DOHH2 (cell line): ENCODE measurements at regions not wholly inside any gene's neighbourhood (a gene's known extent, or its start where the extent isn't known, plus 50 kb on each side); places are given as distances from the start of the nearest gene placed in this dataset.

Source experiments
- H3F3A ChIP-seq: fragments of 200-600 bp; sonication (generic), shearing (Covaris generic); 2 replicates; pipeline ENCODE4 v1.6.0; 2016; ENCODE audit warnings: antibody characterized with exemption, mild to moderate bottlenecking; ENCODE audit not compliant: control insufficient read depth, insufficient read depth
- H3K27ac ChIP-seq: fragments of 200-600 bp; sonication (generic); 2 replicates; pipeline ENCODE4 v1.5.1; 2014; ENCODE audit warnings: low read depth, mild to moderate bottlenecking, low read length, moderate library complexity
- H3K27me3 ChIP-seq: fragments of 200-600 bp; sonication (generic); 2 replicates; pipeline ENCODE4 v1.6.1; 2014; ENCODE audit warnings: mild to moderate bottlenecking, low read length, mixed read lengths; ENCODE audit not compliant: control insufficient read depth
- H3K36me3 ChIP-seq: fragments of 200-600 bp; sonication (generic); 2 replicates; pipeline ENCODE4 v1.6.1; 2014; ENCODE audit warnings: mild to moderate bottlenecking, low read length, moderate library complexity, mixed read lengths; ENCODE audit not compliant: control insufficient read depth
- H3K4me1 ChIP-seq: fragments of 200-600 bp; sonication (generic); 2 replicates; pipeline ENCODE4 v1.6.1; 2014; ENCODE audit warnings: mild to moderate bottlenecking, low read length, mixed read lengths; ENCODE audit not compliant: control insufficient read depth
- H3K4me2 ChIP-seq: fragments of 200-600 bp; sonication (generic); 2 replicates; pipeline ENCODE4 v1.6.0; 2014; ENCODE audit warnings: mild to moderate bottlenecking, low read length, moderate library complexity
- H3K4me3 ChIP-seq: fragments of 200-600 bp; sonication (generic); 2 replicates; pipeline ENCODE4 v1.5.1; 2014; ENCODE audit warnings: mild to moderate bottlenecking, low read length, mixed read lengths
- H3K79me2 ChIP-seq: fragments of 200-600 bp; sonication (generic); 2 replicates; pipeline ENCODE4 v1.6.1; 2014; ENCODE audit warnings: mild to moderate bottlenecking, low read length, mixed read lengths; ENCODE audit not compliant: control insufficient read depth
- H3K9me2 ChIP-seq: fragments of 200-600 bp; sonication (generic); replicated peaks from 2 replicates; pipeline ENCODE4 v1.6.1; 2014; ENCODE audit warnings: mild to moderate bottlenecking, low read length, mixed read lengths; ENCODE audit not compliant: control insufficient read depth
- H3K9me3 ChIP-seq: fragments of 200-600 bp; sonication (generic); 2 replicates; pipeline ENCODE4 v1.6.1; 2014; ENCODE audit warnings: antibody characterized with exemption, low read length, mixed read lengths; ENCODE audit not compliant: control insufficient read depth, insufficient read depth
- H4K20me1 ChIP-seq: fragments of 200-600 bp; sonication (generic); 2 replicates; pipeline ENCODE4 v1.6.0; 2014; ENCODE audit warnings: low read depth, mild to moderate bottlenecking, antibody characterized with exemption, low read length, moderate library complexity; ENCODE audit not compliant: control insufficient read depth, insufficient read depth
- CTCF ChIP-seq: fragments of 200-600 bp; sonication (generic); IDR thresholded peaks from one replicate; pipeline ENCODE4 v1.5.1; 2014; ENCODE audit warnings: antibody characterized with exemption, mild to moderate bottlenecking, low read depth, low read length; ENCODE audit not compliant: poor library complexity, severe bottlenecking
- EZH2phosphoT487 ChIP-seq: fragments of 200-600 bp; sonication (generic); IDR thresholded peaks from 2 replicates; pipeline ENCODE4 v1.6.1; 2017; ENCODE audit warnings: borderline replicate concordance, mild to moderate bottlenecking, antibody characterized with exemption, low read length, moderate library complexity, mixed read lengths

GRCh38 chr17:69749911-69750310, 325.1 kb upstream of the KCNJ16 start:
- H4K20me1 ChIP-seq = no peaks in the 10 kb centered on the region
- no peaks in the 10 kb centered on the region for H3F3A ChIP-seq
- H3K4me1 ChIP-seq = no peaks in the 10 kb centered on the region
- no peaks in the 10 kb centered on the region for H3K27me3 ChIP-seq
- TF ChIP-seq CTCF (no peak), EZH2phosphoT487 (no peak)
- no peak overlapping the region for H3K4me3 ChIP-seq
- H3K9me3 ChIP-seq = no peaks in the 10 kb centered on the region; the same call in 1 of the 2 replicates
- H3K9me2 ChIP-seq = no peaks in the 10 kb centered on the region
- H3K79me2 ChIP-seq = no peaks in the 10 kb centered on the region
- no peaks in the 10 kb centered on the region for H3K36me3 ChIP-seq
- H3K27ac ChIP-seq = no peak overlapping the region
- no peak overlapping the region for H3K4me2 ChIP-seq

- H3K9me2 ChIP-seq = no peaks in the 10 kb centered on the region
- H3K9me3 ChIP-seq = no peaks in the 10 kb centered on the region
- H3K27me3 ChIP-seq = no peaks in the 10 kb centered on the region
- H3K4me1 ChIP-seq = peaks cover 5% of the 10 kb centered on the region; the same call in 1 of the 2 replicates
- H4K20me1 ChIP-seq = no peaks in the 10 kb centered on the region
- H3K4me2 ChIP-seq = no peak overlapping the region
- no peak for TF ChIP-seq EZH2phosphoT487
- no peak for TF ChIP-seq CTCF
- no peaks in the 10 kb centered on the region for H3K36me3 ChIP-seq
- H3K27ac ChIP-seq = no peak overlapping the region
- no peak overlapping the region for H3K4me3 ChIP-seq
- H3K79me2 ChIP-seq = no peaks in the 10 kb centered on the region
- H3F3A ChIP-seq = no peaks in the 10 kb centered on the region
These were observed 317.2 kb upstream of the KCNJ16 start for GRCh38 chr17:69757688-69758430.

DNA sequence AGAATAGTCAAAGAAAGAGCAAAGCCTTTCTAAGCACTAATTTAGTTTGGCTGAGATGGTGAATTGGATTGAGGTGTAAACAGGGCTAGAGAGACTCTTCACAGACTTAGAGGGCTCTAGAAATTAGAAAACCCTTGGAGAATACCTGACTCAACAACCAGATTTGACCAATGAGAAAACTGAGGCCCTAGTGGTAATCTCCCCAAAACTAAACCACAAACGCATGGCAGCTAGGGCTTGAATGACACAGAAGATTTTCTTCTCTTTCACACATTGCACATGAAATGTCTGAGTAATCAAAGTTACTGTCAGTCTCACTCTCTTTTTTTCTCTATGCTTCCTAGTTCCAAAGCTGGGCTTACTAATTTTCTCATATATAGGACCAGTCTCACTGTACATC, 314.5 kb upstream of the KCNJ16 start:
- H4K20me1 ChIP-seq = no peaks in the 10 kb centered on the region
- TF ChIP-seq CTCF (no peak), EZH2phosphoT487 (no peak)
- no peak overlapping the region for H3K27ac ChIP-seq
- H3K4me2 ChIP-seq = no peak overlapping the region
- H3K4me1 ChIP-seq = peaks cover 5% of the 10 kb centered on the region; the same call in 1 of the 2 replicates
- no peaks in the 10 kb centered on the region for H3K9me3 ChIP-seq
- no peaks in the 10 kb centered on the region for H3K27me3 ChIP-seq
- H3K79me2 ChIP-seq = no peaks in the 10 kb centered on the region
- H3K36me3 ChIP-seq = no peaks in the 10 kb centered on the region
- H3K4me3 ChIP-seq = no peak overlapping the region
- no peaks in the 10 kb centered on the region for H3K9me2 ChIP-seq
- no peaks in the 10 kb centered on the region for H3F3A ChIP-seq
